ENCODE measurements at regions not wholly inside any gene's neighbourhood (a gene's known extent, or its start where the extent isn't known, plus 50 kb on each side); places are given as distances from the start of the nearest gene placed in this dataset.

GRCh38 chrX:81857192-81857591 lies 655.3 kb downstream of the SH3BGRL start:
- no peak for FAIRE-seq

More at GRCh38 chrX:81857192-81857591, 655.3 kb downstream of the SH3BGRL start:
- H3K27ac ChIP-seq (ENCODE audit: control insufficient read depth, insufficient read depth), result no peak overlapping the region
- no peaks in the 10 kb centered on the region for H3K9me3 ChIP-seq (replicated peaks; ENCODE audit: control insufficient read depth, insufficient read depth, low read length)
- H3K79me2 ChIP-seq (ENCODE audit: control insufficient read depth, insufficient read depth, low read length), result no peaks in the 10 kb centered on the region
- H3K9ac ChIP-seq (ENCODE audit: control insufficient read depth, insufficient read depth, low read length), result no peak overlapping the region
- DNase-seq (ENCODE audit: low read depth, low spot score) (no peak), ATAC-seq (no peak)
- H3K4me1 ChIP-seq (ENCODE audit: control insufficient read depth, insufficient read depth, low read length), result no peaks in the 10 kb centered on the region
- H3K36me3 ChIP-seq (ENCODE audit: control insufficient read depth in 2 of 2, insufficient read depth in 2 of 2, low read length in 1 of 2), result no peaks in the 10 kb centered on the region
- no peaks in the 10 kb centered on the region for H4K20me1 ChIP-seq (ENCODE audit: control insufficient read depth, insufficient read depth)
- ChIA-PET CTCF (no interaction called here), RAD21 (ENCODE audit: unreplicated experiment) (no interaction called here), SMC1A (ENCODE audit: uncharacterized antibody, unreplicated experiment) (interaction anchor here (0.6 to 1.4 kb wide), 2 partner anchors 23 to 93 kb away, joined by 3 read pairs; no protein-coding TSS in a partner anchor), POLR2A (no interaction called here)
- no peaks in the 10 kb centered on the region for H3K27me3 ChIP-seq (replicated peaks in 1 of 2; ENCODE audit: control insufficient read depth in 2 of 2, insufficient read depth in 2 of 2, low read length in 1 of 2)
- H3K4me2 ChIP-seq (ENCODE audit: control insufficient read depth, insufficient read depth), result no peak overlapping the region
- TF ChIP-seq REST (IDR thresholded peaks at IDR 0.05; ENCODE audit: low read depth, low read length), result no peak
- peak; percentile 63; the same call in 1 of the 2 replicates for TF ChIP-seq SPI1 (IDR thresholded peaks at IDR 0.05; ENCODE audit: borderline replicate concordance, insufficient read depth, low read depth, low read length)
- H3K4me3 ChIP-seq, result no peak overlapping the region
- no TSS peak for BruUV-seq (replicated peaks)
- in situ Hi-C loops (cut with MboI), result no loop called here
- intact Hi-C loops (cut with micrococcal nuclease; ENCODE audit: unreplicated experiment), result no loop called here
- no peak overlapping the region for H2AFZ ChIP-seq (ENCODE audit: control insufficient read depth, low read depth, low read length)

Measured in GM12878 (cell line).